A673 (cell line): ENCODE measurements at regions not wholly inside any gene's neighbourhood (a gene's known extent, or its start where the extent isn't known, plus 50 kb on each side); places are given as distances from the start of the nearest gene placed in this dataset.

Source experiments
- CTCF ChIP-seq: fragments of 300-800, 200-600 bp; sonication (generic); conservative IDR thresholded peaks from 2 replicates; pipeline ENCODE4 v1.5.1; 2017; ENCODE audit warnings: low read depth, mild to moderate bottlenecking, antibody characterized with exemption, low read length, moderate library complexity, mixed read lengths
- EZH2 ChIP-seq: fragments of 200-600 bp; sonication (generic); IDR thresholded peaks from 2 replicates; pipeline ENCODE4 v1.6.1; 2017; ENCODE audit warnings: borderline replicate concordance, low read depth, mild to moderate bottlenecking, mixed read lengths, antibody characterized with exemption, low read length; ENCODE audit not compliant: poor library complexity, severe bottlenecking

- TF ChIP-seq CTCF (no peak), EZH2 (no peak)
These were observed 240.8 kb downstream of the CDC5L start for GRCh38 chr6:44628347-44628746.
